ENCODE measurements at regions not wholly inside any gene's neighbourhood (a gene's known extent, or its start where the extent isn't known, plus 50 kb on each side); places are given as distances from the start of the nearest gene placed in this dataset.

DNA sequence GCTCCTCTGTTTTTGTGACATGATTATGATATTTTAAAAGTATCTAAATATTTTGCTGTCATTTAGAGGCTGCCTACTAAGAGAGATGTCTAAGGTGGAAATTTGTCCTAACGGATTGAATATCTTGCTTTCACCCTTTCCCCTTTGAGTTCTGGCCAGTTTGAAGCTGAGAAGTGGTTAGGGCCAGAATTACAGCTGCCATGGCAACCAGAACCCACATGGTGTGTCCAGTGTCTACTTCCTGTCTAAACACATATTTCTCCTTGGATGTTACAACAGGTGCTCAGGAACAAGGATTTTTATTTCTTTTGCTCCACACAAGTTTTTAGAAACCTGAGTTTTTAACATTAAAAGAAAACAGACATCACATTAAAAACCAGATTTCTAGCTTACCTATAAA lies 335.1 kb upstream of the OR4E1 start:
- no peaks in the 10 kb centered on the region for H4K20me1 ChIP-seq (ENCODE audit: insufficient read depth)
- no peak for DNase-seq
- H3K79me2 ChIP-seq (ENCODE audit: insufficient read depth), result no peaks in the 10 kb centered on the region
- no peaks in the 10 kb centered on the region for H3K9me3 ChIP-seq (ENCODE audit: low read depth)
- WGBS, 2 experiments (ENCODE audit: low coverage in 1 of 2, low lambda C conversion rate in 2 of 2, missing lambda C conversion rate in 2 of 2), result 0 to 3% methylated on average over 1 of the region's 1 CpG
- H3K4me3 ChIP-seq, result no peak overlapping the region
- H3K9ac ChIP-seq, result no peak overlapping the region
- H3K4me2 ChIP-seq (ENCODE audit: unreplicated experiment), result no peak overlapping the region
- in situ Hi-C loops (cut with MboI), result no loop called here
- no peaks in the 10 kb centered on the region for H3K36me3 ChIP-seq (ENCODE audit: low read depth)
- TF ChIP-seq EZH2 (IDR thresholded peaks at IDR 0.05; ENCODE audit: insufficient read depth, poor library complexity, severe bottlenecking), result no peak
- TF ChIP-seq EZH2phosphoT487 (IDR thresholded peaks at IDR 0.05; ENCODE audit: insufficient read depth, low read depth), result no peak
- no peaks in the 10 kb centered on the region for H3K27me3 ChIP-seq (replicated peaks; ENCODE audit: insufficient read depth)
- H3K4me1 ChIP-seq (ENCODE audit: insufficient read depth), result no peaks in the 10 kb centered on the region
- no peak overlapping the region for H3K27ac ChIP-seq
- H3K9me2 ChIP-seq (ENCODE audit: insufficient read depth), result no peaks in the 10 kb centered on the region
- no peaks in the 10 kb centered on the region for H3F3A ChIP-seq (ENCODE audit: insufficient read depth)
- no peak overlapping the region for H2AFZ ChIP-seq

- Histone ChIP-seq H3K9ac (no peak overlapping the region), H3K4me3 (no peak overlapping the region), H3K27me3 (replicated peaks; ENCODE audit: insufficient read depth) (no peaks in the 10 kb centered on the region), H2AFZ (no peak overlapping the region), H3F3A (ENCODE audit: insufficient read depth) (no peaks in the 10 kb centered on the region), H3K9me2 (ENCODE audit: insufficient read depth) (no peaks in the 10 kb centered on the region), H3K27ac (no peak overlapping the region), H3K4me1 (ENCODE audit: insufficient read depth) (no peaks in the 10 kb centered on the region), H3K79me2 (ENCODE audit: insufficient read depth) (no peaks in the 10 kb centered on the region), H3K4me2 (ENCODE audit: unreplicated experiment) (no peak overlapping the region), H3K9me3 (ENCODE audit: low read depth) (no peaks in the 10 kb centered on the region), H3K36me3 (ENCODE audit: low read depth) (no peaks in the 10 kb centered on the region), H4K20me1 (ENCODE audit: insufficient read depth) (no peaks in the 10 kb centered on the region)
- in situ Hi-C loops (cut with MboI), result no loop called here
- TF ChIP-seq EZH2 (IDR thresholded peaks at IDR 0.05; ENCODE audit: insufficient read depth, poor library complexity, severe bottlenecking) (no peak), EZH2phosphoT487 (IDR thresholded peaks at IDR 0.05; ENCODE audit: insufficient read depth, low read depth) (no peak)
- WGBS, 2 experiments (ENCODE audit: low coverage in 1 of 2, low lambda C conversion rate in 2 of 2, missing lambda C conversion rate in 2 of 2), result 40 to 45% methylated on average over 6 of the region's 6 CpGs
- no peak for DNase-seq
Observed at GRCh38 chr14:22007784-22008412, 334.3 kb upstream of the OR4E1 start.

DNA sequence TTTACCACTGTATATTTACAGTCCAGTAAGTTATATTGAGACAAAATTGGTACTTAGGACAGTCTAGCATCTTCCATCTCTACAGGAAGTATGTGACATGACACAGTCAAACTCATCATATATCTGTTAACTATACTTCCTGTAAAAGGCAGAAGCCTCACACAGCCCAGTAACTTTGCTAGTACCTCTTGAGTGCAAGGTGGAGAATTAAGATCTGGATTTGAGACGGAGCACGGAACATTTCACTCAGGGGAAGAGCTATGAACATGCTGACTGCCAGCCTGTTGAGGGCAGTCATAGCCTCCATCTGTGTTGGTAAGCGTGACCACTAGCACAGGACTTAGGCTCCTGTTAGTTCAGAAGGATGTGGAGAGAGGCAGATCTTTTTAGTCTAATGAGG lies 333.7 kb upstream of the OR4E1 start:
- Histone ChIP-seq H3K4me3 (no peak overlapping the region), H2AFZ (no peak overlapping the region), H3K9me2 (ENCODE audit: insufficient read depth) (no peaks in the 10 kb centered on the region), H3K9me3 (ENCODE audit: low read depth) (no peaks in the 10 kb centered on the region), H3F3A (ENCODE audit: insufficient read depth) (no peaks in the 10 kb centered on the region), H3K27me3 (replicated peaks; ENCODE audit: insufficient read depth) (no peaks in the 10 kb centered on the region), H3K27ac (no peak overlapping the region), H3K4me2 (ENCODE audit: unreplicated experiment) (no peak overlapping the region), H3K9ac (no peak overlapping the region), H3K4me1 (ENCODE audit: insufficient read depth) (no peaks in the 10 kb centered on the region), H3K36me3 (ENCODE audit: low read depth) (no peaks in the 10 kb centered on the region), H3K79me2 (ENCODE audit: insufficient read depth) (no peaks in the 10 kb centered on the region), H4K20me1 (ENCODE audit: insufficient read depth) (no peaks in the 10 kb centered on the region)
- DNase-seq, result no peak
- 38 to 52% methylated on average over 3 of the region's 3 CpGs for WGBS, 2 experiments (ENCODE audit: low coverage in 1 of 2, low lambda C conversion rate in 2 of 2, missing lambda C conversion rate in 2 of 2)
- TF ChIP-seq EZH2 (IDR thresholded peaks at IDR 0.05; ENCODE audit: insufficient read depth, poor library complexity, severe bottlenecking) (no peak), EZH2phosphoT487 (IDR thresholded peaks at IDR 0.05; ENCODE audit: insufficient read depth, low read depth) (no peak)
- in situ Hi-C loops (cut with MboI), result no loop called here

GRCh38 chr14:22003461-22003860 lies 329.8 kb upstream of the OR4E1 start:
- H3K79me2 ChIP-seq (ENCODE audit: insufficient read depth), result no peaks in the 10 kb centered on the region
- no peaks in the 10 kb centered on the region for H3F3A ChIP-seq (ENCODE audit: insufficient read depth)
- H3K27me3 ChIP-seq (replicated peaks; ENCODE audit: insufficient read depth), result no peaks in the 10 kb centered on the region
- H3K4me3 ChIP-seq, result no peak overlapping the region
- H3K4me1 ChIP-seq (ENCODE audit: insufficient read depth), result no peaks in the 10 kb centered on the region
- no peaks in the 10 kb centered on the region for H4K20me1 ChIP-seq (ENCODE audit: insufficient read depth)
- no peaks in the 10 kb centered on the region for H3K36me3 ChIP-seq (ENCODE audit: low read depth)
- 67% methylated on average over 9 of the region's 9 CpGs for WGBS, 2 experiments (ENCODE audit: low coverage in 1 of 2, low lambda C conversion rate in 2 of 2, missing lambda C conversion rate in 2 of 2)
- TF ChIP-seq EZH2 (IDR thresholded peaks at IDR 0.05; ENCODE audit: insufficient read depth, poor library complexity, severe bottlenecking) (no peak), EZH2phosphoT487 (IDR thresholded peaks at IDR 0.05; ENCODE audit: insufficient read depth, low read depth) (no peak)
- H2AFZ ChIP-seq, result no peak overlapping the region
- H3K27ac ChIP-seq, result no peak overlapping the region
- no peak for DNase-seq
- in situ Hi-C loops (cut with MboI), result no loop called here
- no peaks in the 10 kb centered on the region for H3K9me3 ChIP-seq (ENCODE audit: low read depth)
- no peak overlapping the region for H3K4me2 ChIP-seq (ENCODE audit: unreplicated experiment)
- H3K9me2 ChIP-seq (ENCODE audit: insufficient read depth), result no peaks in the 10 kb centered on the region
- H3K9ac ChIP-seq, result no peak overlapping the region

DNA sequence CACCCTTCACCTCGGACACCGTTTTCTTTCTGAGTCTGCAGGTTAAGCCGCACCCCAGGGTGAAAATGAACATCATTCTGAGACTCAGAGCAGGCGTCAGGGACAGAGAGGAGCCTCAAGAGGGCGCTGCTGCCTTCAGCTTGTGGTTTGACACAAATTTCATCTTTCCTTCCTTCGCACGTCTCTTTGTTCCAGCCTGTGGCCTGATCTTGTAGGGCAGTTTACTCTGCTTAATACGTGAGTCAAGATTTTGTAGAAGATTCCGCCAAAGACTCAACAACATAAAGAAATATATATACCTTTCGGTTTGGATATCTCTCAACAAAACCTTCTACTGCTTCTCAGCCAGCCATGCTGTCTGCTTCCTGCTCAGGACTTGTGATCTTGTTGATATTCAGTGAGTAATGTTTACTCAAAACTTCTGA lies 329.3 kb upstream of the OR4E1 start:
- no peak overlapping the region for H3K9ac ChIP-seq
- no peak overlapping the region for H3K4me3 ChIP-seq
- H3K36me3 ChIP-seq (ENCODE audit: low read depth), result no peaks in the 10 kb centered on the region
- DNase-seq, result peak; percentile 4
- no peaks in the 10 kb centered on the region for H3K9me2 ChIP-seq (ENCODE audit: insufficient read depth)
- no peaks in the 10 kb centered on the region for H3K4me1 ChIP-seq (ENCODE audit: insufficient read depth)
- in situ Hi-C loops (cut with MboI), result no loop called here
- no peak overlapping the region for H3K4me2 ChIP-seq (ENCODE audit: unreplicated experiment)
- WGBS, 2 experiments (ENCODE audit: low coverage in 1 of 2, low lambda C conversion rate in 2 of 2, missing lambda C conversion rate in 2 of 2), result 16 to 18% methylated on average over 10 of the region's 10 CpGs
- H3K27ac ChIP-seq, result no peak overlapping the region
- no peaks in the 10 kb centered on the region for H3K9me3 ChIP-seq (ENCODE audit: low read depth)
- H4K20me1 ChIP-seq (ENCODE audit: insufficient read depth), result no peaks in the 10 kb centered on the region
- no peaks in the 10 kb centered on the region for H3F3A ChIP-seq (ENCODE audit: insufficient read depth)
- no peaks in the 10 kb centered on the region for H3K79me2 ChIP-seq (ENCODE audit: insufficient read depth)
- H3K27me3 ChIP-seq (replicated peaks; ENCODE audit: insufficient read depth), result no peaks in the 10 kb centered on the region
- H2AFZ ChIP-seq, result no peak overlapping the region
- TF ChIP-seq EZH2phosphoT487 (IDR thresholded peaks at IDR 0.05; ENCODE audit: insufficient read depth, low read depth), result no peak
- no peak for TF ChIP-seq EZH2 (IDR thresholded peaks at IDR 0.05; ENCODE audit: insufficient read depth, poor library complexity, severe bottlenecking)

Data from GM23248 (cell line).